HG03460 (cell line): ENCODE measurements at regions not wholly inside any gene's neighbourhood (a gene's known extent, or its start where the extent isn't known, plus 50 kb on each side); places are given as distances from the start of the nearest gene placed in this dataset.
"Not testable (repeated sequence)": the region's sequence is repeated elsewhere in the genome, so short reads cannot be mapped to it uniquely, and the experiment has no call there.

Source experiments
- ATAC-seq: cut with Tn5 transposase; IDR thresholded peaks from one replicate; pipeline ENCODE4 v1.9.1; 2021; ENCODE audit not compliant: unreplicated experiment

DNA sequence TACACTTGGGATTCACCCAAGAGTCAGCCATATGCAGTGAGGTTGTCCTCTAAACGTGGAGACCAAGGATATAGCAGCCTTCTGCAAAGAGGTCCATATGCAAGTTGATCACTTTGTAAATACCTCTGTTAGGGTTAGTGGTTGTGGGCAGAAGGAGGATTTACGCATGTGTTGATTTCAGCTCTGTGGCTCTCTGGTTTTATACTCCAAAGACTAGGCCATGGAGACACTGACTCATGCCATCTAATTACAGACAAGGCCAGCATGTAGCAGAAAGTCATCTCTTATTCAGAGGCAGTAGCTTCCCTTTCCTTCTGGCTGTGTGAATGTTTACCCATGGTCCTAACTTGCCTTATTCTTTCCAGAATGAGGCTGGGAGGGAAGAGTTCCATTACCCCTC is 140.9 kb upstream of the GOLGA6L4 start:
- ATAC-seq = not testable (repeated sequence)

DNA sequence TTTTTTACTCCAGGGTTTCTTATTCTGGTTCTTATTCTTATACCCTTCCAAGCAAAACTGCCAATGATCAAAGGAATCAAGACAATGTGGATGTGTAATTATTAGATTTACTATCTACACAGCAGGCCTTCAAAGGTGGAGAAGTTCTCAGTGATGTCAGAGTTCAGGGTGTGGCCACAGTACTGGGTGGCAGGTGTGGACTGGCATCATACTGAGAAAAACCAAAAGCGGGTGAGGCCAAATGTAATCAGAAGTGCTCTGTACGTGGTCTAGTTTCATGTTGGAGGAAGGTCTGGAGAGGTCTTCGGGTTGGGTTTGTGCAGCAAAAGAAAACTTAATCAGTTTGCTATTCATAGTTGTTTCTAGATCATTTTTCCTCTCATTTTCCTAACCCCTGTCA is 138.5 kb upstream of the GOLGA6L4 start:
- ATAC-seq = not testable (repeated sequence)

DNA sequence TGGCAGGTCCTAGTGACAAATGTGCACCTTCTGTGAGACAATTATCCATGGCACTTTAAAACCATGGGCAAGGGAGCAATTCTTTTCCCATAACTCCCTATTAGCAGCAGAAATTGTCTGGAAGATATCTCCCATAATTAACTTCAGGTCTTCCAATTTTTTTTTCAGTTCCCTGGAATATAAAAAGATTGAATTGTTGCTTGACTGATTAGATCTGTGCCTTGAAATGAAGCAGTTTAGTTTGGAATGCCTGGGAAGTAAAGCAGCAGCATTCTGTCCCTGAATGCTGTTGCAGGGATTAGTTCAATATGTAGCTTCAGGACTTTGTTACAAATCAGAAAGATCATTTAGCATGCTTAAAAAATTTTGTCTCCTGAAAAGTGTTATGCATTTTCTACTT is 137.0 kb upstream of the GOLGA6L4 start:
- no peak for ATAC-seq

DNA sequence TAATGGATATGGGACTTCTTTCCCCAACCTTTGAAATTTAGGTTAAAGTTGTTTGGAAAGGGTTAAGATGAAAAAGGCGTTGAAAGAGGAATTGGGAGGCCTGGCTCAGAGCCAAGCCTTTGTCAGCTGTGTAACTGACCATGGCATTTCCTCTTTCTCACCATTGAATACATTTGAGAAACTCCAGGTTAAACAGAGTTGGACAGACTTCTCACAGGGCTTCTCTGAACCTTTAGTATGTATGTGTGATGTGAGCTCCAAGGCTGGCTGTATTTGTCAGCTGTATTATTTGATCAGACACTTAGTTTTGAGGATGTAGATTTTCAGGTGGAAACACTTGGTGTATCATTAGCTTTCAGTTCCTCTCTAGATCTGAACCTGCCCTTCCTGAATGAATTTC is 136.4 kb upstream of the GOLGA6L4 start:
- ATAC-seq = no peak

DNA sequence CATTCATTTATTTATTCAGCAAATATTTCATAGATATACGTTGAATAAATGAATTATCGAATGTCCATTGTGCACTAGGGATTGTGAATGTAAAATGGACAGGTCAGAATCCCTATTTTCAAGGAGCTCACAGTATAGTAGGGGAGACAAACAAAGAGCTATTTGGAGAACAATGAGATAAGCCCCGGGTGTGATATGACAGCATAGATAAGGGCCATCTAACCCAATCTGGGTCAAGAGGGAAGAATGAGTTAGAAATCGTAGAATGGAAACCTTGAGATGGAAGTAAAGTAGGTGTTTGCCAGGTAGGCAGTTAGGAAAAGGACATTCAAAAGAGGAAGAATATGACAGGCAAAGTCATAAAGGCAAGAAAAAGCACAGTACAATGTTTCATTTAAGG is 132.2 kb upstream of the GOLGA6L4 start:
- ATAC-seq = no peak

DNA sequence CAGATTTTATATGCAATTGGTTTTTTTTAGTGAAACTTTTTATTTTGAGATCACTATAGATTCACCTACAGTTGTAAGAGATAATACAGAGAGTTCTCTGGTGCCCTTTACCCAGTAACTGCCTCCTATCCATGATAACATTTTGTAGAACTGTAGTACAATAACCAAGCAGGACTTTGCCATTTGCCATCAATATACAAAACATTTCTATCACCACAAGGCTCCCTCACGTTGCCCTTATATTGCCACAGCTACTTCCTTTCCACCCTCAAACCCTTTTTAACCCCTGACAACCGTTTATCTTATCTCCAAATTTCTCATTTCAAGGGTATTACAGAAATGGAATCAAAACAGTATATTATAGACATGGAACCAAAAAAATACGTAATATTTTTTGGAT is 130.7 kb upstream of the GOLGA6L4 start:
- ATAC-seq = no peak

DNA sequence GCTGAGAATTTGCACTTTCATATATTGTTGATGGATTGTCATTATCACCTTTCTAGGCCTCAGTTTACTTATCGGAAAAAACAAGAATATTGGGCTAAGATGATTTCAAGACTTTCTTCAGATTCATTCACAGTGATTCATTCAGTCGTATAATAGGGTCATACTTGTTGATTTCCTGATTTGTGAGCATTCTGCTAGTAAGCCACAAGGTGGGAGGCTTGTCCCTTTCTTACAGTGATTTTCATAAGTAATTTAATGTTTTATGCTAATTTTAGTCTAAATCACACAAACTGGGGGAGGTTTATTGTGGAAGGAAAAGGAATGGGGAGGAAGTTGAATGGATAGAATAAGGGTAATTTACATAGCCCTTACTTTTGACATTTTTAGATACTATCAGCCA is 126.8 kb upstream of the GOLGA6L4 start:
- ATAC-seq = no peak

DNA sequence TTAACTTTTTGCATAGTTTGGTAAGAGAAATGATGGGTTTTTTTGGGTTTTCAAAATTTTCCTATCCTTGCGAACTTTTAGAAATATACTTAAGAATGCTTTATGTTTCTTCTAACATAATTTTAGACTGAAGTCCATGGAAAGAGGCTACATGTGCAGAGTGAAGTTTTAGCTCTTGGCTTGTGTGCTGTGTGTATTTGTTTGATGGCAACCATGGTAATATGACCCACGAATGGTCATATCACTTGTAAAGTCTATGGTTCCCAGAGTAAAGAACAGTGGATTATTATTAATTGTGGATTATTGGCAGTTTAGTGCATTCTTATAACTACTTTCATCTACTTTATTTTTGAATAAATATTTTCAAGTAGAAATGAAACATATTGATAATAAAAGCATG is 124.0 kb upstream of the GOLGA6L4 start:
- no peak for ATAC-seq

DNA sequence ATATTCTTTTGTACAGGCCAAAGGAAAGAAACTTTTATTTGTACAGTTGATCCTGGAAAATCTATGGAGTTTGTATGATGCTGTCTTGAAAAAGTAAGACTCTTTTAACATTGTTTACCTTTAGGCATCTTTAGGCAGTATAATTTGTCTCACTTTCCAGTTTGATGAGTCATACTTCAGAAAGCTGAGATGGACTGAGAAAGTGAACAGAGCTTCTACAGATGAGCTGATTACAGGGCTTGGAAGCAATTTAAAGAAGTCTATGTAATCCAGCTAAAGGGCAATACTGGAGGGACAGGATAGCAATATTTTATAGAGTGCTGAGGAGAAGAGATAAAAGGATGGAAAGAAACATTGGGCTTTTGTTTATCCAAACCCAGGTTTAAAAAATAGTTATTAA is 123.5 kb upstream of the GOLGA6L4 start:
- ATAC-seq = no peak

DNA sequence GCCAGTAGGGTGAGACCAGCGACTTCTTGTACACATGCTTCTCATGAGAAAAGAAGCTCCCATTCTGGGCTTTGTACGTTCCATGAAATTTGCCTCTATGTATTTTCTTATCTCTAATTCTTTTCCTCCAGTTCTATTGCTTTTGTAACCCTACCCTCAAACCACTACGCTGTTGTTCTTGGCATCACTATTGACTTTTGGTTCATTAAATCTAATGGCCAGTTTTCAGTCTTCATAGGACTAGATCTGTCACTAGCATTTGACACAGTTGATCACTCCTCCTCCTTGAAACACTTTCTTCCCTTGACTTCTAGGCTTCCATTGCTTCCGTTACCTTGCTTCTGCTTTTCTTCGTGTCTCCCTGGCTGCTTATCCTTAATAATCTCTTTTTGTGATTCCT is 121.7 kb upstream of the GOLGA6L4 start:
- no peak for ATAC-seq

DNA sequence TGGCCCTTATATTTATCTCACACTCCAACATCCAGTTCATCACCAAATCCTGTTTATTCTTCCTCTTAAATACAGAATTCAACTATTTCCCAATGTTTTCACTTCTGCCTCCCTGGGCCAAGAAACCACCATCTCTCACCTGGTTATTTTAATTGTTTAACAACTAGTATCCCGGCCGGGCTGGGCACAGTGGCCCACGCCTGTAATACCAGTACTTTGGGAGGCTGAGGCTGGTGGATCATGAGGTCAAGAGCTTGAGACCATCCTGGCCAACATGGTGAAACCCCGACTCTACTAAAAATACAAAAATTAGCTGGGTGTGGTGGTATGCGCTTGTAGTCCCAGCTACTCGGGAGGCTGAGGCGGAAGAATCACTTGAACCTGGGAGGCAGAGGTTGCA is 120.9 kb upstream of the GOLGA6L4 start:
- ATAC-seq = not testable (repeated sequence)

DNA sequence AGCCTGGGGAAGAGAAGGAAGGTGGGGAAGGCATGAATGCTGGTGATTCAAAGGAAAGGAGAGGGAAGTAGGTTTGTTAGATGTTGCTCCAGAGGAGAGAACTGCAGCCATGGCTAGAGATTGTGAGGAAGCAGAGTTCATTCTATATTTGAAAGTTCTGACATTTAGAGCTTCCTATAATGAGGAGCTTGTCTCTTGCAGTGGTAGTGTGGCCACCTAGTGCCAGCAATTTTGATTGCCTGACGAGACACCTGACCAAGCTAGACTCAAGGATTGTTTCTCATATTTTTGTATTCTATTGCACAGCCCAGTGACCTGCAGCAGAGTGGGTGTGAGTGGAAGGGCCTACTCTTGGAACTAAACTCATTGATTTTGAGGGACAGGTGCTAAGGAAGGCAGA is 116.2 kb upstream of the GOLGA6L4 start:
- not testable (repeated sequence) for ATAC-seq

DNA sequence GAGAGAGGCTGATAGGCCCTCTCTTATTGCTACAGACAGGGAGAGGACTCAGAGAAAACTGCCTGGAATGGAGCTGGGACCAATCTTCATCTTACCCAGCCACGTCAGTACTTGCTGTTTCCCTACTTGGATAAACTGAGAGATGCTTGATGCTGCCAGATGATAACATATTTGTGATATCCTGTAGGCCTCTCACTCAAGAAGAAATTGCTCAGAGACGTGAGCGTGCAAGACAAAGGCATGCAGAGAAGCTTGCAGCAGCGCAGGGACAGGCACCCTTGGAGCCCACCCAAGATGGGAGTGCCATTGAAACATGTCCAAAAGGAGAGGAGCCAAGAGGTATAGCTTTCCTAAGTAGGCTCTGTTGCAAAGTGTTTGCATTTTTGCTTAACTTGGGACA is 114.7 kb upstream of the GOLGA6L4 start:
- ATAC-seq = not testable (repeated sequence)

DNA sequence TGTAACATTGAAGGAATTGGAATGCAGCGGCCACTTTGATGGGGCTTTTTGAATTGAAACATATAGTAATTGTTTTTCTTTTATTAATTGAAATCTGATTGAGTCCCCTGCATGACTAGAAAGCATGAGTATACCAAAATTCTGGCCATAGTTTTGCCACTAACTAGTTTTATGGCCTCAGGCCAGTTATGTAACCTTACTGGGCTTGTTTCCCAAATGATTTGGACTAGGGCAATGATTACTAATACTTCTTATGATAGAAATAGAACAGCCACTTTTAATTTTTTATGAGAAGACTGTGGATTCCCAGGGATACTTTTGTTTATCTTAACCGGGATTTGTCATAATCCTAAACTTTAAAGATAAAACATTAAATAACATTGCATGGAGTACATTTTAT is 106.9 kb upstream of the GOLGA6L4 start:
- not testable (repeated sequence) for ATAC-seq

DNA sequence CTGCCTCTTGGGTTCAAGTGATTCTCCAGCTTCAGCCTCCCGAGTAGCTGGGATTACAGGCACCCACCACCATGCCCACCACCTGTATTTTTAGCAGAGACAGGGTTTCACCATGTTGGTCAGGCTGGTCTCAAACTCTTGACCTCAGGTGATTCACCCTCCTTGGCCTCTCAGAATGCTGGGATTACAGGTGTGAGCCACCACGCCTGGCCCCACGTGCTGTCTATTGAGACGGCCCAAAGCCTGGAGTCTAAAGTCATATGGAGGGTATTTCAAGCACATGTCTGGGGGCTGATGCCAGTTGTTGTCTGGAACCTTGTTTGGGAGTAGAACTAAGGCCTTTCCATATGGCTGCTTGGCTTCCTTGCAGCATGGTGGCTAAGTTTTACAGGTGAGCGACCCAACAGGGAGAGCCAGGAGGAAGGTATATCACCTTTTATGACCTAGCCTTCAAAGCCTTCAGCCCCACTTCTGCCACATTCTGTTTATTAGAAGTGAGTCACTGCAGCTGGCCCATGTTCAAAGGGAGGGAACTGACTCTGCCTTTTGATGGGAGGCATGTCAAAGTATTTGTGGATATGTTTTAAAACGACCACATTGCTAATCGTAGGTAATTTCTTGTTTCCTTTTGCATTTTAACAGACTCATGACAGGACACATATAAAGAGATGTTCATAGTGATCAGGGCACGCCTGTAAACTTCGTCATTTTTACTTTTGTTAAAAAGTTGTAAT is 105.3 kb upstream of the GOLGA6L4 start:
- ATAC-seq = not testable (repeated sequence)

DNA sequence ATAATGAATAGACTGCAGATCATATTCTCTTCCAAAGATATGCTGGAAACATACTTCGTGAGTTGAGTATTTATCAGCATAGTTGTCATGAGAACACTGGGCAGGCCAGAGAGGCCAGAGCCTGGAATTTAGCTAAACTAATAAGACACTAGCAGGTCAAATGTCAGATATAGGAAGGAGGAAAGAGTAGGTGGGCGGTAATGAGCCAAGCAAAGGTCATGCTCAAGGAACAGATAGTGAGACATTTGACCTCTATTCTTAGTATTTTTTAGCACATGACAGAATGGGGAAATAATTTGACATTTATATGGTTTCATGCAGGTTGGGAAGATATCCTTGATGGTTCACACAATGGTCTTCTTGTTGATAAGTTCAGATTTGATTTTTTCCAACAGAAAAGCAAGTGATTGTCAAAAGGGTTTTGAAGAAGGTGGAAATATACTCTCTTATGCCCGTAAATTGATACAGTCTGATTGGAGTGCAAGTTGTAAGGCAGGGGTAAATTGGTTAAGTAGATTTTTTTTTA is 99.6 kb upstream of the GOLGA6L4 start:
- not testable (repeated sequence) for ATAC-seq

DNA sequence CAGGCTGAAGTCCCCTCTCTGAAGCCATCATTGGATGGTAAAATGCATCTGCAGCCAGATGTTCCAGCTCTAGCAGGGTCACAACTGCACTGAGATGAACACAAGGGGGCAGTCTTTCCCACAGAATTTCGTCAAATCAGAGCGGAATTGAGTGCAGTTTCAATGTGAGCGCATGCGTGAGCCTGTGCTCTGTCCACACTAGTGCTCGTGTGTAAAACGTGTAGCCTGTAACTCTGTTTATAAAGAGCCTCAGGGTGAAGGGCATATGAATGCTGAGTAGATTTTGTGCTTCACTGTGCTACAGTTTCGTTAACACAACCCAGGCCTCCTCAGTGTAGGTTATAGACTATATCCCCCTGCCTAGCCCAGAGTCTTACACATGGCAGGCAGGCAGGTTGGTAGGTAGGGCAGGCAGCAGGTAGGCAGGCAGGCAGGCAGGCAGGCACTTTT is 92.7 kb upstream of the GOLGA6L4 start:
- ATAC-seq = peak; percentile 97

DNA sequence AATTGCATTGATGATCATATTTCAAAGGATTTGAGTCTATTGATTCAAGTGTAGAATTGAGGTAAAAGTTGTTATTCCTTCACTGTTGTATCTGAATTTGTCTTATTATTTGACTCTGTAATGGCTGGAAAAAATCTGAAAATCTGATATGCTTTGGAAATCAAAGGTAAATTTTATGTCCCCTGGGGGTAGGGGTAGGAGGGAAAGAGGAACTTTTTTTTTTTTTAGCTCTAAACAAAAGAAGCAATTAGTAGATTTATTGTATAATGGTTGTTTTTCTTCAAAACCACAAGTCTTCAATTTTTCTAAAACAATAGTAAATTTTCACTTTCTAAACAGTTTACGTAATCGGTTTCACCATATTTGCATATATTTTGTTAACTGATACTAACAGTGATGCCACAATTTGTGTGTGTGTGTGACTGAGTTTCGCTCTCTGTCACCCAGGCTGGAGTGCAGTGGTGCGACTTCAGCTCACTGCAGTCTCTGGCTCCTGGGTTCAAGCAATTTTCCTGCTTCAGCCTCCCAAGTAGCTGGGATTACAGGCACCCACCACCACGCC is 91.7 kb upstream of the GOLGA6L4 start:
- no peak for ATAC-seq

DNA sequence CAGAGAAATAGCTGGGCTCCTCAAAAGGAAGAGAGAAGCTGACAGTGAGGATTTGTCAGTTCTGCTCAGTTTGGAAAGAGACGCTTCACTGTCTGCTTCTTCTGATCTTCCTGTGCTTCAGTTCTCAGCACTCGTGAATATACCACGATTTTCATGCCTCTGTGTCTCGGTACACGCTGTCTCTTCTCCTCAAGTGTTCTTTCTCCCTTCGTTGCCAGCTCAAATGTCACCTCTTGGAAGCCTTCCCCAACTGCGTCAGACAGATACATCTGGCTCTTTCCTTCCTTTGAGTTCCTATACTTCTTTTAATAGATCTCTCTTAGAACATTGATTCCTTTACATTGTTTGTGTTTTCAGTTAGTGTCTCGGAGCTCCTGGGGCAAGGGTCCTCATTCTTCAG is 90.6 kb upstream of the GOLGA6L4 start:
- not testable (repeated sequence) for ATAC-seq

DNA sequence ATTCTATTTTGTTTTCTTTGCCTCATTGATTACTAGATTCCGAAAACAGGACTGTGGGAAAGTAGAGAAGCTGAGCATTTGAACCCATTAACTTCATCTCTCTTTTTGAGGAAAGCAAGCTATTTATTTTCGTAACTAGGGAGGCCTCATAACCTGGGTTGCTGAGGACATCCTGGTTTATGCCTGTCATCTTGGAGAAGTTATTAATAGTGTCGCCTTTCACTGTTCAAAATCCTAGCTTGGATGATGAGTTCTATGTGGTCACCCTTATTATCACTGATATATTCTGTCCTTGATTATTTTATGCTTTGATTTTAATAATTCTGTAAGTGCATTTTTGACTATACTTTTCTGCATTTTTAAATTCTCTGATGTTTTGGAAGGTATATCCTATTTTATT is 89.3 kb upstream of the GOLGA6L4 start:
- ATAC-seq = not testable (repeated sequence)

DNA sequence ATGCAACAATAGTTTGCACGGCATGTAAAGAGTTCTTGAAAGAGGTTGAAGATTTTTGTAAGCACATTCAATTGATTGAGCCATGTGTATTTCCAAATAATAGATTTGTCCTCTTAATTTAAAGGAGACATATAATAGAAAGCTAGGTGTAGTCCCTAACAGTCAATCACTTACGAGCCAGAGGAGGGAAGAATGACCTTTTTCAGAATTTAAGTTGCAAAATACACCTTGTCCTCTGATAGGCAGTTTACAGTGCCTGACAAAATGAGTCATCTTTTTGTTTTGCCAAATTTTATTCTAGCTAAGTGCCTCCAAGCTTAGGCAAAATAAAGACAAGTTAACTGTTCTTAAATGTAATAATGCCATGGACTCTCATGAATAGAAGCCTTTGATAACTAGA is 88.3 kb upstream of the GOLGA6L4 start:
- ATAC-seq = not testable (repeated sequence)

DNA sequence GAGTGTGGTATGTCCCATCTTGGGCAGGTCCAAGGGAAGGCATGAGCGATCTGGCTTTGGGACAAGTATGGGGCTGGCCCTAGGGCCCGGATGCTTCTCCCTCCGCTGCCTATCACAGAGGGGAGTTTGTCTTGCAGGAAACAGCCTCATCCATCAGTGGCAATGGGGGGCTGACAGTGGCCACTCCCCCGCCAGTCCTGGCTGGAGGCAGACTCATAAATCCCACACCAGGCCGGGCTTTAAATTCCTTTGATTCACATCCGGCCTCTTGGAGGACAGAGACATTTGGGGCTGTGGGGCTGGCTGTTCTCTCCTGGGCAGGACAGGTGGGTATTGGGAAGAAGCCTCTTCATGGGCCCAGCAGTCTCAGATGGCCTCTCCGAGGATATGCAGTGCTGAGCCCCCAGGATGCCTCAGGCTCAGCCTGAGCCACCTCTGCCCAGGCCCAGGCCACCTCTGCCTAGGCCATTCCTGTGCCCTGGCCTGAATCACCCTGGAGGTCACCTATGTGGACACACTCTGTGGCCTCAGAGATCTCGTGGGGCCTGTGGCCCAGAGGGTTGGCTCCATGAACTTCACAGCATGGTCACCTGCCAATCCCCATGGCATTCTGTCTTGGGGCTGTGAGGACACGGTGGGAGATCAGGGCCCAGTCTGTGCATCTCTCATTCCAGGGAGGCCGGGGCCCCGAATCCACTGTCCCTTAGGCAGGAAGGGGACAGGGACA is 84.2 kb upstream of the GOLGA6L4 start:
- ATAC-seq = no peak
